ENCODE measurements at regions not wholly inside any gene's neighbourhood (a gene's known extent, or its start where the extent isn't known, plus 50 kb on each side); places are given as distances from the start of the nearest gene placed in this dataset.
"Not testable (repeated sequence)": the region's sequence is repeated elsewhere in the genome, so short reads cannot be mapped to it uniquely, and the experiment has no call there.

- Mint-ChIP-seq H3K36me3 (ENCODE audit: insufficient read depth) (no peaks in the 10 kb centered on the region), H3K27me3 (no peaks in the 10 kb centered on the region), H3K27ac (no peak overlapping the region), H3K4me1 (ENCODE audit: low read depth) (no peaks in the 10 kb centered on the region), H3K9me3 (ENCODE audit: low read depth) (no peaks in the 10 kb centered on the region), H3K4me3 (ENCODE audit: low read depth) (no peak overlapping the region)
- no peak for DNase-seq (ENCODE audit: low spot score, unreplicated experiment)
- TF ChIP-seq CTCF (IDR thresholded peaks at IDR 0.05; ENCODE audit: unreplicated experiment), result no peak
Observed at GRCh38 chr5:89535411-89535810, 652.4 kb upstream of the MEF2C start.

- no peak overlapping the region for H3K27ac Mint-ChIP-seq
- no peaks in the 10 kb centered on the region for H3K9me3 Mint-ChIP-seq (ENCODE audit: low read depth)
- TF ChIP-seq CTCF (IDR thresholded peaks at IDR 0.05; ENCODE audit: unreplicated experiment), result no peak
- no peaks in the 10 kb centered on the region for H3K36me3 Mint-ChIP-seq (ENCODE audit: insufficient read depth)
- H3K4me1 Mint-ChIP-seq (ENCODE audit: low read depth), result no peaks in the 10 kb centered on the region
- no peak overlapping the region for H3K4me3 Mint-ChIP-seq (ENCODE audit: low read depth)
- DNase-seq (ENCODE audit: low spot score, unreplicated experiment), result no peak
- no peaks in the 10 kb centered on the region for H3K27me3 Mint-ChIP-seq
Observed at GRCh38 chr5:89534331-89534730, 651.3 kb upstream of the MEF2C start.

GRCh38 chr5:89524785-89525184 is 641.8 kb upstream of the MEF2C start:
- no peak for DNase-seq (ENCODE audit: low spot score, unreplicated experiment)
- no peaks in the 10 kb centered on the region for H3K27me3 Mint-ChIP-seq
- TF ChIP-seq CTCF (IDR thresholded peaks at IDR 0.05; ENCODE audit: unreplicated experiment), result no peak
- H3K4me3 Mint-ChIP-seq (ENCODE audit: low read depth), result no peak overlapping the region
- H3K9me3 Mint-ChIP-seq (ENCODE audit: low read depth), result peaks cover 7% of the 10 kb centered on the region
- no peaks in the 10 kb centered on the region for H3K4me1 Mint-ChIP-seq (ENCODE audit: low read depth)
- H3K36me3 Mint-ChIP-seq (ENCODE audit: insufficient read depth), result no peaks in the 10 kb centered on the region
- H3K27ac Mint-ChIP-seq, result no peak overlapping the region

GRCh38 chr5:89523867-89524266 is 640.9 kb upstream of the MEF2C start:
- H3K4me3 Mint-ChIP-seq (ENCODE audit: low read depth); H3K9me3 Mint-ChIP-seq (ENCODE audit: low read depth): not testable (repeated sequence)

GRCh38 chr5:89520771-89521170 is 637.8 kb upstream of the MEF2C start:
- Mint-ChIP-seq H3K4me1 (ENCODE audit: low read depth) (no peaks in the 10 kb centered on the region), H3K27me3 (no peaks in the 10 kb centered on the region), H3K9me3 (ENCODE audit: low read depth) (peaks cover 7% of the 10 kb centered on the region), H3K27ac (no peak overlapping the region), H3K36me3 (ENCODE audit: insufficient read depth) (no peaks in the 10 kb centered on the region), H3K4me3 (ENCODE audit: low read depth) (no peak overlapping the region)
- no peak for TF ChIP-seq CTCF (IDR thresholded peaks at IDR 0.05; ENCODE audit: unreplicated experiment)
- no peak for DNase-seq (ENCODE audit: low spot score, unreplicated experiment)

More at GRCh38 chr5:89523867-89524266, 640.9 kb upstream of the MEF2C start:
- not testable (repeated sequence) for H3K27me3 Mint-ChIP-seq; H3K4me1 Mint-ChIP-seq (ENCODE audit: low read depth); DNase-seq (ENCODE audit: low spot score, unreplicated experiment); H3K27ac Mint-ChIP-seq; H3K36me3 Mint-ChIP-seq (ENCODE audit: insufficient read depth)

- DNase-seq (ENCODE audit: low spot score, unreplicated experiment), result no peak
- Mint-ChIP-seq H3K36me3 (ENCODE audit: insufficient read depth) (no peaks in the 10 kb centered on the region), H3K27me3 (no peaks in the 10 kb centered on the region), H3K4me3 (ENCODE audit: low read depth) (no peak overlapping the region), H3K27ac (no peak overlapping the region), H3K9me3 (ENCODE audit: low read depth) (no peaks in the 10 kb centered on the region), H3K4me1 (ENCODE audit: low read depth) (peaks cover 7% of the 10 kb centered on the region)
- no peak for TF ChIP-seq CTCF (IDR thresholded peaks at IDR 0.05; ENCODE audit: unreplicated experiment)
Observed at GRCh38 chr5:89513299-89514044, 630.5 kb upstream of the MEF2C start.
